NCI-H446 (cell line): ENCODE measurements at regions not wholly inside any gene's neighbourhood (a gene's known extent, or its start where the extent isn't known, plus 50 kb on each side); places are given as distances from the start of the nearest gene placed in this dataset.

ENCODE experiments used
- DNase-seq, 2 experiments: peaks; one replicate each; lab custom pipeline; 2025; lab: John Stamatoyannopoulos, UW

DNA sequence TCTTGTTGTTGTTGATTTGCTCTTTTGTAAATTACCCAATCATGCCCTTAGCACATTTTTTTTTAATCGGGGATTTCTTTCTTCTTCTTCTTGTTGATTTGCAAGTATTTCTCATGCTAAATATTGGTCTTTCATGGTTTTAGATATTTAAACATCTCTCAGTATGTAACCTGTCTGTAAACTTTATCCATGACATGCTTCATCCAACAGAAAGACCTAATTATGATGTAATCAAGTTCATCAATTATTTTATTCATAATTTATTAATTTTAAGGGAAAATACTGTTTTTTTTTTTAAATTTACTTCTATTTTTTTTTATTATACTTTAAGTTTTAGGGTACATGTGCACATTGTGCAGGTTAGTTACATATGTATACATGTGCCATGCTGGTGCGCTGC is 69.8 kb downstream of the TNFSF18 start:
- DNase-seq, result no peak
